Thyroid gland (tissue), 4 donors: ENCODE measurements at regions not wholly inside any gene's neighbourhood (a gene's known extent, or its start where the extent isn't known, plus 50 kb on each side); places are given as distances from the start of the nearest gene placed in this dataset.

ENCODE experiments used
- DNase-seq, 2 donors: peaks; one replicate each; pipeline ENCODE4 v3.0.0-alpha.2; 2019
- H3K27ac ChIP-seq, 3 donors: fragments of 200-600 bp; sonication (generic); 1 replicate in 2 of 3; 2 replicates in 1 of 3; pipeline ENCODE4 v1.5.1; 2016 to 2019; ENCODE audit warnings: mild to moderate bottlenecking in 1 of 3, moderate library complexity in 1 of 3
- H3K27me3 ChIP-seq: fragments of 200-600 bp; sonication (generic); one replicate; pipeline ENCODE4 v1.5.1; 2019
- H3K36me3 ChIP-seq, 2 donors: fragments of 200-600 bp; sonication (generic); one replicate each; pipeline ENCODE4 v1.5.1; 2016 to 2019
- H3K4me1 ChIP-seq, 2 donors: fragments of 200-600 bp; sonication (generic); one replicate each; pipeline ENCODE4 v1.5.1; 2017 to 2019
- H3K4me3 ChIP-seq, 3 donors: fragments of 200-600 bp; sonication (generic); replicated peaks in 1 of 3; 1 replicate in 2 of 3; 2 replicates in 1 of 3; pipeline ENCODE4 v1.5.1; 2016; ENCODE audit warnings: mild to moderate bottlenecking in 1 of 3
- H3K9me3 ChIP-seq: fragments of 200-600 bp; sonication (generic); one replicate; pipeline ENCODE4 v1.5.1; 2017
- POLR2A ChIP-seq, 2 donors: fragments of 450-650 bp; IDR thresholded peaks; one replicate each; pipeline ENCODE4 v1.6.1; 2017; ENCODE audit warnings: antibody characterized with exemption in 2 of 2, mild to moderate bottlenecking in 2 of 2, moderate library complexity in 1 of 2
- WGBS, 2 donors: methylation state at CpG; one replicate each; pipeline ENCODE4 v1.1.5; 2017; 5-methylcytosine and 5-hydroxymethylcytosine counted together
- intact Hi-C: fragments of 100-400 bp; cut with DNase I; formaldehyde crosslinking; loops from one replicate; pipeline ENCODE4 v1.15.1; 2023
- TF ChIP-seq, protein P1 (sequence below), 6 experiments: fragments of 200-600 bp in 3 of 6; fragments of 450-650 bp in 3 of 6; sonication (generic) in 3 of 6; IDR thresholded peaks; one replicate each; pipeline ENCODE4 v1.5.1; 2016 to 2019; ENCODE audit warnings: antibody characterized with exemption in 6 of 6, mild to moderate bottlenecking in 2 of 6, inconsistent platforms in 1 of 6, moderate library complexity in 1 of 6

DNA sequence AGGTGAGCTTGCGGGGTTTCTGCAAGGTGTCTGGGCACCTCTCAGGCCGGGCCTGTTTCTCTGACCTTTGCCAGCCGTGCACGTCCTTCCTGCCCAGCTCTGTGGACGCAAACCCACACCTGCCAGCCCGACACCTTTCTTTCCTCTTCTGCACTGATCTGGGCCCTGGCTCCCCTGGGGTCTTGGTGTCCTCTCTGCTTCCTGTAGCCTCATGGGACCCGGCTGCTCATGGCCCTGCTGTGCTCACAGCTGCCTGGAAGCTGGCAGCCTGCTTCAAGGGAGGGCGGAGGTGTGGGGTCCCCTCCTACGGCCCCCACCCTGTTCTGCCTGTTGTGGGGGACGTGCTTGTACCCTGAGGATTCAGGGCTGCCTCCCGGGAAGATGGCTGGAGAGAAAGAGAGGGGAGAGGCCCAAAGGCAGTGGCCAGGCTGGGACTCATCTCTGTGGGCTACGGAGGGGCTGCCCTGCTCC is 342.4 kb downstream of the SEC14L1 start:
- H3K4me1 ChIP-seq = peaks cover 18 to 19% of the 10 kb centered on the region in 2 donors
- no peak overlapping the region for H3K27ac ChIP-seq
- H3K27me3 ChIP-seq = no peaks in the 10 kb centered on the region
- 89 to 93% methylated on average over 7 to 10 of the region's 12 CpGs for WGBS, 2 donors
- DNase-seq = no peak
- intact Hi-C loops = no loop called here
- no peak overlapping the region for H3K4me3 ChIP-seq
- H3K36me3 ChIP-seq = peaks cover 7 to 17% of the 10 kb centered on the region in 2 donors
- no peak for TF ChIP-seq POLR2A (IDR thresholded peaks at IDR 0.05)
- TF ChIP-seq, protein P1, sequence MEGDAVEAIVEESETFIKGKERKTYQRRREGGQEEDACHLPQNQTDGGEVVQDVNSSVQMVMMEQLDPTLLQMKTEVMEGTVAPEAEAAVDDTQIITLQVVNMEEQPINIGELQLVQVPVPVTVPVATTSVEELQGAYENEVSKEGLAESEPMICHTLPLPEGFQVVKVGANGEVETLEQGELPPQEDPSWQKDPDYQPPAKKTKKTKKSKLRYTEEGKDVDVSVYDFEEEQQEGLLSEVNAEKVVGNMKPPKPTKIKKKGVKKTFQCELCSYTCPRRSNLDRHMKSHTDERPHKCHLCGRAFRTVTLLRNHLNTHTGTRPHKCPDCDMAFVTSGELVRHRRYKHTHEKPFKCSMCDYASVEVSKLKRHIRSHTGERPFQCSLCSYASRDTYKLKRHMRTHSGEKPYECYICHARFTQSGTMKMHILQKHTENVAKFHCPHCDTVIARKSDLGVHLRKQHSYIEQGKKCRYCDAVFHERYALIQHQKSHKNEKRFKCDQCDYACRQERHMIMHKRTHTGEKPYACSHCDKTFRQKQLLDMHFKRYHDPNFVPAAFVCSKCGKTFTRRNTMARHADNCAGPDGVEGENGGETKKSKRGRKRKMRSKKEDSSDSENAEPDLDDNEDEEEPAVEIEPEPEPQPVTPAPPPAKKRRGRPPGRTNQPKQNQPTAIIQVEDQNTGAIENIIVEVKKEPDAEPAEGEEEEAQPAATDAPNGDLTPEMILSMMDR (IDR thresholded peaks at IDR 0.05) = no peak
- H3K9me3 ChIP-seq = no peaks in the 10 kb centered on the region

DNA sequence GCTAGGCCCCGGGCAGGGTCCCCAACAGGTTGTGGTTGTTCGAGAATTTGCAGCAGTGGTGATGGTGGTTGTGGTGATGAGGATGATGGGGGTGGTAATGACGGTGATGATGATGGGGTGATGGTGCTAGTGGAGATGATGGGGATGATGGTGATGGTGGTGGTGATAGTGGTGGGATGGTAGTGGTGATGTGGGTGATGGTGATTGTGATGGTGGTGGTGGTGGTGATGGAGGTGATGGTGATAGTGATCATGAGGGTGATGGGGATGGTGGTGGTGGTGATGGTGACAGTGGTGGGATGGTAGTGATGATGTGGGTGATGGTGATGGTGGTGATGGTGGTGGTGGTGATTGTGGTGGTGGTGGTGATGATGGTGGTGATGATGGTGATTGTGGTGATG is 343.3 kb downstream of the SEC14L1 start:
- WGBS, 2 donors = 94 to 99% methylated on average over 3 of the region's 3 CpGs
- no peak for DNase-seq

DNA sequence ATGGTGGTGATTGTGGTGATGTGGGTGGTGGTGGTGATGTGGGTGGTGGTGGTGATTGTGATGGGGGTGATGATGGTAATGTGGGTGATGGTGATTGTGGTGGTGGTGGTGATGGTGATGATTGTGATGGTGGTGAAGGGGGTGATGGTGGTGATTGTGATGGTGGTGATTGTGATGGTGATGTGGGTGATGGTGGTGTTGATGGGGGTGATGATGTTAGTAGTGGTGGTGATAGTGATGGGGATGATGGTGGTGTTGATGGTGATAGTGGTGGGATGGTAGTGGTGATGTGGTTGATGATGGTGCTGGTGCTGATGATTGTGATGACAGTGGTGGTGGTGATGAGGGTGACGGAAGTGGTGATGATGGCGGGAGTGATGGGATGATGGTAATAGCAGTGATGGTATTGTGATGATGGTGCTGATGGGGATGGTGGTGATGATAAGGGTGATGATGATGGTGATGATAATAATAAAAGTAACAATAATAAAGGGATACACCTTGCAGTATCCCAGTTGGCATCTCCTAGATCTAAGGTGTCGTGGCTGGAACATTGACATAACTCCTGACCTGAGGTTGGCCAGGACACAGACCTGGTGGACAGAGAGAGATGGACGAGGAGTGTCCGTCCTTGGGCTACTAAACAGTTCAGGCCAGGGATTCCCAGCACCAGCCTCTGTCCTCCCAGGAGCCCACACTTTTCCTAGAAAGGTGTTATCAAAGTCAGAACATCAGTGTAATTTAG is 344.5 kb downstream of the SEC14L1 start:
- intact Hi-C loops = no loop called here
- H3K9me3 ChIP-seq = no peaks in the 10 kb centered on the region
- peaks cover 15 to 29% of the 10 kb centered on the region in 2 donors for H3K36me3 ChIP-seq
- no peak for TF ChIP-seq POLR2A (IDR thresholded peaks at IDR 0.05)
- TF ChIP-seq, protein P1 (IDR thresholded peaks at IDR 0.05) = no peak
- 91 to 94% methylated on average over 5 of the region's 5 CpGs for WGBS, 2 donors
- H3K4me1 ChIP-seq = peaks cover 10% of the 10 kb centered on the region in 2 donors
- no peak overlapping the region for H3K4me3 ChIP-seq
- no peak overlapping the region for H3K27ac ChIP-seq
- no peaks in the 10 kb centered on the region for H3K27me3 ChIP-seq
- no peak for DNase-seq

More for the DNA sequence above, 343.3 kb downstream of the SEC14L1 start:
- intact Hi-C loops = no loop called here
- TF ChIP-seq, protein P1 (IDR thresholded peaks at IDR 0.05) = no peak
- no peak for TF ChIP-seq POLR2A (IDR thresholded peaks at IDR 0.05)
- H3K27me3 ChIP-seq = no peaks in the 10 kb centered on the region
- peaks cover 12 to 25% of the 10 kb centered on the region in 2 donors for H3K36me3 ChIP-seq
- peaks cover 8 to 10% of the 10 kb centered on the region in 2 donors for H3K4me1 ChIP-seq
- H3K27ac ChIP-seq = no peak overlapping the region
- H3K4me3 ChIP-seq = no peak overlapping the region
- no peaks in the 10 kb centered on the region for H3K9me3 ChIP-seq

DNA sequence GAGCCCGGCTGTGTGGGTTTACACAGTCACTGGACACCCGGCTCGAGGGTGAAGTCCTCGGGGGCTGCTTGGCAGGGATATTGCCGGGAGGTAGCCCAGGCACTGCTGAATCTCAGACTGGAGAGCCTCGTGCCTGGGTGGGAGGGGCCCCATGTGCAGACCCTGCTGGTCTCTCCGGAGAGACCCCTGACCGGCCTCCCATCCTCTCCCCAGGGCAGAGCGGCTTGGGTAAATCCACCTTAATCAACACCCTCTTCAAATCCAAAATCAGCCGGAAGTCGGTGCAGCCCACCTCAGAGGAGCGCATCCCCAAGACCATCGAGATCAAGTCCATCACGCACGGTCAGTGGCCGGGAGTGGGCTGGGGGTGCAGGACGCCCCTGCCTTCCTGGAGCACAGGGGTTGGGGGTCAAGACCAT is 346.5 kb downstream of the SEC14L1 start:
- no peak for DNase-seq
- H3K27ac ChIP-seq = no peak overlapping the region
- intact Hi-C loops = no loop called here
- WGBS, 2 donors = 91 to 92% methylated on average over 16 of the region's 17 CpGs
- peaks cover 26 to 36% of the 10 kb centered on the region in 2 donors for H3K36me3 ChIP-seq
- peaks cover 11 to 15% of the 10 kb centered on the region in 2 donors for H3K4me1 ChIP-seq
- TF ChIP-seq POLR2A (IDR thresholded peaks at IDR 0.05) = no peak
- H3K4me3 ChIP-seq = no peak overlapping the region
- no peaks in the 10 kb centered on the region for H3K27me3 ChIP-seq
- no peaks in the 10 kb centered on the region for H3K9me3 ChIP-seq

DNA sequence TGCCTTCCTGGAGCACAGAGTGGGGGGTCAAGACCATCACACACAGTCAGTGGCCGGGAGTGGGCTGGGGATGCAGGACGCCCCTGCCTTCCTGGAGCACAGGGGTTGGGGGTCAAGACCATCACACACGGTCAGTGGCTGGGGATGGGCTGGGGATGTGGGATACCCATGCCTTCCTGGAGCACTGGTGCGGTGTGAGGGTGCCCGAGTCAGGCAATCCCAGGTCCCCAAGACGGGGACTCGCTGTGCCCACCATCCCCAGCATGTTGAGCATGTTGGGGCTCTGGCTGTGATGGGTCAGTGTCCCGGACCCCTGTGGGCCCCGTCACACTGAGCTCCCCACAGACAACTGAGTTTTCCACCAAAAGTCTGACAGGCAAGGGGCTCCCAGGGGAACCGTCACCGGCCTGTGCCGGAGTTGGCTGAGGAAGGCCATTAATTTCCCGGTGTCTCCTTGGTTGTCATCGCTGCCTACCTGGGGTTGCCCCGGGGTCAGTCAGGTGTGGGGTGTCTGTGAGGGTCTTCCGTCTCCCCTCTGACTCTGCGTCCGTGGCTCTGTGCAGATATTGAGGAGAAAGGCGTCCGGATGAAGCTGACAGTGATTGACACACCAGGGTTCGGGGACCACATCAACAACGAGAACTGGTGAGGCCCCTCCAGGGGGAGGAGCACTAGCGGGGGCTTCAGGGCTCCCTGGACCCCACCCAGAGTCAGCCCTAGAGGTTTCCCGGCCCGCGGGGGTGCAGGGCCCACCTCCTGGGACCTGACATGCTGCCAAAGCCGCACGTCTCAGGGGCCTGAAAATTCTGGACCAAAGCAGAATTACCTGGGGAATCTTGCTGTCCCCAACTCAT is 347.1 kb downstream of the SEC14L1 start:
- peaks cover 11 to 15% of the 10 kb centered on the region in 2 donors for H3K4me1 ChIP-seq
- no peak for DNase-seq
- WGBS, 2 donors = 90 to 91% methylated on average over 14 to 18 of the region's 28 CpGs
- H3K27me3 ChIP-seq = no peaks in the 10 kb centered on the region
- TF ChIP-seq, protein P1 (IDR thresholded peaks at IDR 0.05) = no peak
- no peak for TF ChIP-seq POLR2A (IDR thresholded peaks at IDR 0.05)
- H3K9me3 ChIP-seq = no peaks in the 10 kb centered on the region
- no peak overlapping the region for H3K27ac ChIP-seq
- peaks cover 29 to 36% of the 10 kb centered on the region in 2 donors for H3K36me3 ChIP-seq
- intact Hi-C loops = no loop called here
- H3K4me3 ChIP-seq = no peak overlapping the region
